AG10803 (cell line): ENCODE measurements at regions not wholly inside any gene's neighbourhood (a gene's known extent, or its start where the extent isn't known, plus 50 kb on each side); places are given as distances from the start of the nearest gene placed in this dataset.

Source experiments
- DNase-seq: peaks from one replicate; pipeline ENCODE4 v3.0.0; 2010; ENCODE audit warnings: low read depth
- H3K4me3 ChIP-seq: 2 replicates; pipeline ENCODE4 v1.5.1; 2011; ENCODE audit warnings: mild to moderate bottlenecking, low read length, control low read depth
- CTCF ChIP-seq: conservative IDR thresholded peaks from 2 replicates; pipeline ENCODE4 v1.5.1; 2011; ENCODE audit warnings: mild to moderate bottlenecking, low read length, control low read depth, inconsistent platforms

GRCh38 chr2:106686814-106687213 is 199.2 kb downstream of the ST6GAL2 start:
- no peak for TF ChIP-seq CTCF
- DNase-seq, result no peak
- H3K4me3 ChIP-seq, result no peak overlapping the region

GRCh38 chr2:106694964-106695470 is 190.9 kb downstream of the ST6GAL2 start:
- DNase-seq, result no peak
- no peak for TF ChIP-seq CTCF
- no peak overlapping the region for H3K4me3 ChIP-seq

- no peak for DNase-seq
Observed at GRCh38 chr2:106695919-106696318, 190.0 kb downstream of the ST6GAL2 start.

GRCh38 chr2:106700616-106701015 is 185.4 kb downstream of the ST6GAL2 start:
- no peak for TF ChIP-seq CTCF
- no peak overlapping the region for H3K4me3 ChIP-seq
- no peak for DNase-seq

More at GRCh38 chr2:106695919-106696318, 190.0 kb downstream of the ST6GAL2 start:
- no peak overlapping the region for H3K4me3 ChIP-seq
- no peak for TF ChIP-seq CTCF

- no peak for TF ChIP-seq CTCF
- no peak overlapping the region for H3K4me3 ChIP-seq
- no peak for DNase-seq
Observed at GRCh38 chr2:106701203-106702022, 184.6 kb downstream of the ST6GAL2 start.

GRCh38 chr2:106703161-106703560 is 182.8 kb downstream of the ST6GAL2 start:
- no peak for TF ChIP-seq CTCF
- no peak overlapping the region for H3K4me3 ChIP-seq
- DNase-seq, result no peak

GRCh38 chr2:106704798-106705197 is 181.2 kb downstream of the ST6GAL2 start:
- no peak overlapping the region for H3K4me3 ChIP-seq
- no peak for DNase-seq
- no peak for TF ChIP-seq CTCF
